ENCODE measurements at regions not wholly inside any gene's neighbourhood (a gene's known extent, or its start where the extent isn't known, plus 50 kb on each side); places are given as distances from the start of the nearest gene placed in this dataset.

- ATAC-seq = no peak
- TF ChIP-seq SP1 (IDR thresholded peaks at IDR 0.05; ENCODE audit: low read depth) = no peak
- Histone ChIP-seq H3K9me3 (ENCODE audit: control insufficient read depth in 1 of 2, insufficient read depth in 1 of 2, low read depth in 1 of 2, low read length in 2 of 2) (no peaks in the 10 kb centered on the region), H3K27ac (ENCODE audit: low read depth, low read length) (no peak overlapping the region), H3K36me3 (ENCODE audit: control insufficient read depth in 1 of 2, insufficient read depth in 2 of 2, low read length in 2 of 2) (no peaks in the 10 kb centered on the region), H3K9me2 (ENCODE audit: insufficient read depth) (no peaks in the 10 kb centered on the region), H2AFZ (ENCODE audit: low read depth, low read length, poor library complexity, severe bottlenecking) (no peak overlapping the region), H3K4me3 (replicated peaks in 1 of 2; ENCODE audit: low read depth in 1 of 2, low read length in 2 of 2) (no peak overlapping the region), H3K4me2 (ENCODE audit: low read length) (no peak overlapping the region), H3K27me3 (ENCODE audit: insufficient read depth, low read length) (no peaks in the 10 kb centered on the region), H3K9ac (ENCODE audit: low read length) (no peak overlapping the region), H4K20me1 (ENCODE audit: insufficient read depth) (no peaks in the 10 kb centered on the region), H3K4me1 (ENCODE audit: control insufficient read depth in 1 of 2, insufficient read depth in 2 of 2, low read length in 2 of 2) (no peaks in the 10 kb centered on the region), H3K79me2 (ENCODE audit: insufficient read depth, low read length) (no peaks in the 10 kb centered on the region)
- DNase-seq (ENCODE audit: low read depth, low spot score) = no peak
- ChIA-PET CTCF (no interaction called here), RAD21 (ENCODE audit: low non-redundant PET in 1 of 2, low total read pairs in 2 of 2, uncharacterized antibody in 2 of 2, unreplicated experiment in 2 of 2) (interaction anchor here in 1 of 2 experiments (0.5 kb wide), 1 partner anchor 128 kb away, joined by 3 read pairs; no protein-coding TSS in a partner anchor), POLR2A (no interaction called here)
- no TSS peak for BruUV-seq (replicated peaks)
- intact Hi-C loops (cut with micrococcal nuclease) = no loop called here
Observed at GRCh38 chr4:155077452-155078229, 130.8 kb upstream of the NPY2R start.

GRCh38 chr4:155079871-155080270 is 128.6 kb upstream of the NPY2R start:
- CTCF ChIA-PET = no interaction called here
- Histone ChIP-seq H3K4me2 (ENCODE audit: low read length) (no peak overlapping the region), H3K4me1 (ENCODE audit: control insufficient read depth in 1 of 2, insufficient read depth in 2 of 2, low read length in 2 of 2) (no peaks in the 10 kb centered on the region), H3K36me3 (ENCODE audit: control insufficient read depth in 1 of 2, insufficient read depth in 2 of 2, low read length in 2 of 2) (no peaks in the 10 kb centered on the region), H3K9me2 (ENCODE audit: insufficient read depth) (no peaks in the 10 kb centered on the region), H3K79me2 (ENCODE audit: insufficient read depth, low read length) (no peaks in the 10 kb centered on the region), H4K20me1 (ENCODE audit: insufficient read depth) (no peaks in the 10 kb centered on the region), H3K4me3 (replicated peaks in 1 of 2; ENCODE audit: low read depth in 1 of 2, low read length in 2 of 2) (no peak overlapping the region), H3K9me3 (ENCODE audit: control insufficient read depth in 1 of 2, insufficient read depth in 1 of 2, low read depth in 1 of 2, low read length in 2 of 2) (no peaks in the 10 kb centered on the region), H2AFZ (ENCODE audit: low read depth, low read length, poor library complexity, severe bottlenecking) (no peak overlapping the region), H3K27me3 (ENCODE audit: insufficient read depth, low read length) (no peaks in the 10 kb centered on the region), H3K9ac (ENCODE audit: low read length) (no peak overlapping the region), H3K27ac (ENCODE audit: low read depth, low read length) (no peak overlapping the region)
- TF ChIP-seq CBX3 (IDR thresholded peaks at IDR 0.05; ENCODE audit: low read depth) = no peak
- no peak for TF ChIP-seq EZH2phosphoT487 (IDR thresholded peaks at IDR 0.05; ENCODE audit: borderline replicate concordance)
- no peak for TF ChIP-seq RAD21 (IDR thresholded peaks at IDR 0.05; ENCODE audit: low read depth)
- no peak for TF ChIP-seq SP1 (IDR thresholded peaks at IDR 0.05; ENCODE audit: low read depth)
- TF ChIP-seq FOSL1 (IDR thresholded peaks at IDR 0.05; ENCODE audit: low read depth) = no peak
- TF ChIP-seq ELF1 (IDR thresholded peaks at IDR 0.05; ENCODE audit: borderline replicate concordance, low read depth) = no peak
- no peak for TF ChIP-seq POLR2A (IDR thresholded peaks at IDR 0.05; ENCODE audit: borderline replicate concordance, extremely low read depth, insufficient read depth, insufficient read length)
- TF ChIP-seq SIN3A (IDR thresholded peaks at IDR 0.05; ENCODE audit: low read depth) = no peak
- no peak for TF ChIP-seq POLR2AphosphoS5 (IDR thresholded peaks at IDR 0.05; ENCODE audit: low read depth, low read length)
- no peak for TF ChIP-seq CEBPB (IDR thresholded peaks at IDR 0.05; ENCODE audit: low read depth)
- no peak for TF ChIP-seq ZFX (IDR thresholded peaks at IDR 0.05)
- no peak for TF ChIP-seq ZBTB33 (IDR thresholded peaks at IDR 0.05; ENCODE audit: extremely low read depth, insufficient replicate concordance, low read length)
- TF ChIP-seq SRF (IDR thresholded peaks at IDR 0.05; ENCODE audit: low read depth) = no peak
- no peak for TF ChIP-seq ZNF274 (IDR thresholded peaks at IDR 0.05; ENCODE audit: low read depth, low read length)
- TF ChIP-seq MAX (IDR thresholded peaks at IDR 0.05) = no peak
- TF ChIP-seq ATF3 (IDR thresholded peaks at IDR 0.05) = no peak
- TF ChIP-seq CTCF (IDR thresholded peaks at IDR 0.05 in 2 of 3, conservative IDR thresholded peaks at IDR 0.05 in 1 of 3; ENCODE audit: borderline replicate concordance in 1 of 3, insufficient read depth in 1 of 3, low read depth in 2 of 3, low read length in 2 of 3) = no peak
- TF ChIP-seq EZH2 (IDR thresholded peaks at IDR 0.05) = no peak
- DNase-seq (ENCODE audit: low read depth, low spot score) (no peak), ATAC-seq (no peak)
- RAD21 ChIA-PET (ENCODE audit: low non-redundant PET in 1 of 2, low total read pairs in 2 of 2, uncharacterized antibody in 2 of 2, unreplicated experiment in 2 of 2) = no interaction called here
- POLR2A ChIA-PET = no interaction called here
- BruUV-seq (replicated peaks) = no TSS peak
- intact Hi-C loops (cut with micrococcal nuclease) = no loop called here

Data from HCT116 (cell line).